OCI-LY3 (cell line): ENCODE measurements at regions not wholly inside any gene's neighbourhood (a gene's known extent, or its start where the extent isn't known, plus 50 kb on each side); places are given as distances from the start of the nearest gene placed in this dataset.
A peak's percentile ranks its signal among the peaks of the same experiment; 100 is the strongest.
"Not testable (repeated sequence)": the region's sequence is repeated elsewhere in the genome, so short reads cannot be mapped to it uniquely, and the experiment has no call there.

Experiments used
- H2AFZ ChIP-seq: fragments of 200-600, 300-600 bp; shearing (Covaris generic); 2 replicates; pipeline ENCODE4 v1.6.0; 2014; ENCODE audit warnings: antibody characterized with exemption, low read depth, low read length
- H3K27ac ChIP-seq: fragments of 200-600, 300-600 bp; sonication (generic); 2 replicates; pipeline ENCODE4 v1.5.1; 2014; ENCODE audit warnings: mild to moderate bottlenecking, low read length, moderate library complexity, mixed read lengths
- H3K27me3 ChIP-seq: fragments of 200-600, 300-600 bp; sonication (generic); 2 replicates; pipeline ENCODE4 v1.6.1; 2014; ENCODE audit warnings: low read depth, low read length, mixed read lengths
- H3K36me3 ChIP-seq: fragments of 200-600, 300-600 bp; sonication (generic); replicated peaks from 2 replicates; pipeline ENCODE3; 2014; ENCODE audit warnings: low read depth, low read length, mixed read lengths
- H3K4me1 ChIP-seq: fragments of 300-600, 200-600 bp; sonication (generic); 2 replicates; pipeline ENCODE4 v1.6.1; 2014; ENCODE audit warnings: low read length, mixed read lengths
- H3K4me2 ChIP-seq: fragments of 200-600, 300-600 bp; sonication (generic); 2 replicates; pipeline ENCODE4 v1.6.1; 2014; ENCODE audit warnings: low read length, mixed read lengths
- H3K4me3 ChIP-seq: fragments of 300-600, 200-600 bp; sonication (generic); 2 replicates; pipeline ENCODE4 v1.5.1; 2014; ENCODE audit warnings: antibody characterized with exemption, mild to moderate bottlenecking, low read length, moderate library complexity
- H3K79me2 ChIP-seq: fragments of 300-600, 200-600 bp; shearing (Covaris generic); 2 replicates; pipeline ENCODE4 v1.6.1; 2014; ENCODE audit warnings: mild to moderate bottlenecking, low read length, mixed read lengths
- H3K9ac ChIP-seq: fragments of 300-600, 200-600 bp; shearing (Covaris generic); 2 replicates; pipeline ENCODE4 v1.6.0; 2014; ENCODE audit warnings: mild to moderate bottlenecking, low read length, moderate library complexity
- H3K9me3 ChIP-seq: fragments of 200-600, 300-600 bp; shearing (Covaris generic); 2 replicates; pipeline ENCODE4 v1.6.1; 2014; ENCODE audit warnings: low read length, mixed read lengths; ENCODE audit not compliant: insufficient read depth
- H4K20me1 ChIP-seq: fragments of 200-600, 300-600 bp; sonication (generic); 2 replicates; pipeline ENCODE4 v1.6.1; 2016; ENCODE audit warnings: low read length, mixed read lengths; ENCODE audit not compliant: insufficient read depth
- EZH2phosphoT487 ChIP-seq: fragments of 200-600 bp; shearing (Covaris generic); IDR thresholded peaks from 2 replicates; pipeline ENCODE4 v1.6.1; 2018; ENCODE audit warnings: antibody characterized with exemption, mixed run types, low read depth
- TF ChIP-seq, protein P1 (sequence below): fragments of 200-600, 300-600 bp; sonication (generic); IDR thresholded peaks from 2 replicates; pipeline ENCODE4 v1.5.1; 2014; ENCODE audit warnings: antibody characterized with exemption, low read length, low read depth

DNA sequence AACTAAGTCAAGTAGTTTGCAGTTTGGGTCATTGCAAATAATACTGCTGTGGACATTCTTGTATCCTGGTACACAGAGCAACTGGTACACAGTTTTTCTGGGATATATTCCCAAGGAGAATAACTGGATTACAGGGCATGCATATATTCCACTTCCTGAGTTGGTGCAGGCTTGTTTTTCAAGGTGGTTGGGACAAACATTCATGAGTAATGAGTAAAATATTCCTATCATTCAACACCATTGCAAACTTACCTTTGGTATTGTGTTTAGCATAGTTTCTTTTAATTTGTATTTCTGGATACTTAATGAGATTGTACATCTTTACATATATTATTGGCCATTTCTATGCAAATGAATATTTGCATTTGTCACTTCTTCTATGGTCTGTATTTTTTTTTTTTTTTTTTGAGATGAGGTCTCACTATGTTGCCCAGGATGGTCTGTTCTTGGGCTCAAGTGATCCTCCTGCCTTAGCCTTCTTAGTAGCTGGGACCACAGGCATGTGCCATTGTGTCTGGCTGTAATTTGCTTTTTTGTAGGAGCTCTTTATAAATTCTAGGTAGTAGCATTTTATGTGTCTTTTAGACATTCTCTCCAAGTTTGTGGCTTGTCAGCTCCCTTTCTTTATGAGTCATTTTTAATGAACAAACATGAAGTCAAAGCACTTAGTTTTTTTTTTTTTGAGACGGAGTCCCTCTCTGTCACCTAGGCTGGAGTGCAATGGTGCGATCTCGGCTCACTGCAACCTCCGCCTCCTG is 158.7 kb downstream of the SOX4 start:
- H3K79me2 ChIP-seq: no peaks in the 10 kb centered on the region
- no peaks in the 10 kb centered on the region for H4K20me1 ChIP-seq
- no peaks in the 10 kb centered on the region for H3K9me3 ChIP-seq
- peaks cover 7% of the 10 kb centered on the region; the same call in 1 of the 2 replicates for H3K4me1 ChIP-seq
- no peak overlapping the region for H2AFZ ChIP-seq
- no peak overlapping the region for H3K4me3 ChIP-seq
- no peak overlapping the region for H3K27ac ChIP-seq
- no peak for TF ChIP-seq EZH2phosphoT487
- TF ChIP-seq, protein P1, sequence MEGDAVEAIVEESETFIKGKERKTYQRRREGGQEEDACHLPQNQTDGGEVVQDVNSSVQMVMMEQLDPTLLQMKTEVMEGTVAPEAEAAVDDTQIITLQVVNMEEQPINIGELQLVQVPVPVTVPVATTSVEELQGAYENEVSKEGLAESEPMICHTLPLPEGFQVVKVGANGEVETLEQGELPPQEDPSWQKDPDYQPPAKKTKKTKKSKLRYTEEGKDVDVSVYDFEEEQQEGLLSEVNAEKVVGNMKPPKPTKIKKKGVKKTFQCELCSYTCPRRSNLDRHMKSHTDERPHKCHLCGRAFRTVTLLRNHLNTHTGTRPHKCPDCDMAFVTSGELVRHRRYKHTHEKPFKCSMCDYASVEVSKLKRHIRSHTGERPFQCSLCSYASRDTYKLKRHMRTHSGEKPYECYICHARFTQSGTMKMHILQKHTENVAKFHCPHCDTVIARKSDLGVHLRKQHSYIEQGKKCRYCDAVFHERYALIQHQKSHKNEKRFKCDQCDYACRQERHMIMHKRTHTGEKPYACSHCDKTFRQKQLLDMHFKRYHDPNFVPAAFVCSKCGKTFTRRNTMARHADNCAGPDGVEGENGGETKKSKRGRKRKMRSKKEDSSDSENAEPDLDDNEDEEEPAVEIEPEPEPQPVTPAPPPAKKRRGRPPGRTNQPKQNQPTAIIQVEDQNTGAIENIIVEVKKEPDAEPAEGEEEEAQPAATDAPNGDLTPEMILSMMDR: no peak
- no peak overlapping the region for H3K4me2 ChIP-seq
- no peaks in the 10 kb centered on the region for H3K36me3 ChIP-seq
- H3K27me3 ChIP-seq: no peaks in the 10 kb centered on the region
- no peak overlapping the region for H3K9ac ChIP-seq

- Histone ChIP-seq H3K27me3 (no peaks in the 10 kb centered on the region), H3K4me2 (no peak overlapping the region), H3K4me1 (peaks cover 7% of the 10 kb centered on the region; the same call in 1 of the 2 replicates), H3K4me3 (no peak overlapping the region), H3K27ac (no peak overlapping the region), H3K9me3 (no peaks in the 10 kb centered on the region), H3K9ac (no peak overlapping the region), H2AFZ (no peak overlapping the region), H4K20me1 (no peaks in the 10 kb centered on the region), H3K79me2 (no peaks in the 10 kb centered on the region), H3K36me3 (no peaks in the 10 kb centered on the region)
- TF ChIP-seq, protein P1: no peak
- TF ChIP-seq EZH2phosphoT487: no peak
Measured at GRCh38 chr6:21753241-21754108, 159.9 kb downstream of the SOX4 start.

- H3K9me3 ChIP-seq: no peaks in the 10 kb centered on the region
- H3K79me2 ChIP-seq: no peaks in the 10 kb centered on the region
- peak overlapping the region; percentile 43 for H3K4me2 ChIP-seq
- 0 out of 2 replicates have a peak overlapping the region, but pooled peaks have one; percentile 17 for H2AFZ ChIP-seq
- 0 out of 2 replicates have a peak overlapping the region, but pooled peaks have one; percentile 33 for H3K4me3 ChIP-seq
- H3K4me1 ChIP-seq: peaks cover 7% of the 10 kb centered on the region; the same call in 1 of the 2 replicates
- H3K36me3 ChIP-seq: no peaks in the 10 kb centered on the region
- no peak overlapping the region for H3K9ac ChIP-seq
- no peaks in the 10 kb centered on the region for H4K20me1 ChIP-seq
- no peaks in the 10 kb centered on the region for H3K27me3 ChIP-seq
- H3K27ac ChIP-seq: no peak overlapping the region
- no peak for TF ChIP-seq EZH2phosphoT487
- TF ChIP-seq, protein P1: no peak
Measured at GRCh38 chr6:21754891-21755290, 161.3 kb downstream of the SOX4 start.

GRCh38 chr6:21756487-21756886 is 162.9 kb downstream of the SOX4 start:
- H3K4me2 ChIP-seq: no peak overlapping the region
- no peaks in the 10 kb centered on the region for H3K79me2 ChIP-seq
- peaks cover 7% of the 10 kb centered on the region; the same call in 1 of the 2 replicates for H3K4me1 ChIP-seq
- H3K9me3 ChIP-seq: no peaks in the 10 kb centered on the region
- no peak overlapping the region for H2AFZ ChIP-seq
- no peak overlapping the region for H3K27ac ChIP-seq
- H3K9ac ChIP-seq: no peak overlapping the region
- no peaks in the 10 kb centered on the region for H3K36me3 ChIP-seq
- H3K27me3 ChIP-seq: no peaks in the 10 kb centered on the region
- no peak overlapping the region for H3K4me3 ChIP-seq
- TF ChIP-seq, protein P1: no peak
- TF ChIP-seq EZH2phosphoT487: no peak
- no peaks in the 10 kb centered on the region for H4K20me1 ChIP-seq

- H4K20me1 ChIP-seq, H3K4me2 ChIP-seq, H3K4me3 ChIP-seq, H3K36me3 ChIP-seq, H3K27me3 ChIP-seq, H3K79me2 ChIP-seq, H2AFZ ChIP-seq, H3K4me1 ChIP-seq, H3K27ac ChIP-seq, H3K9ac ChIP-seq, H3K9me3 ChIP-seq: not testable (repeated sequence)
Measured at GRCh38 chr6:21757392-21757791, 163.8 kb downstream of the SOX4 start.
